Naive thymus-derived CD4-positive, alpha-beta T cell (primary cell): ENCODE measurements at regions not wholly inside any gene's neighbourhood (a gene's known extent, or its start where the extent isn't known, plus 50 kb on each side); places are given as distances from the start of the nearest gene placed in this dataset.

Experiments
- ATAC-seq: fragments of 150-1000 bp; cut with Tn5 transposase; 2 replicates; pipeline ENCODE4 v1.10.0; 2021; ENCODE audit warnings: mild to moderate bottlenecking, moderate library complexity
- CTCF ChIA-PET: fragments of 350-600 bp; sonication (Branson Sonifier 250); formaldehyde crosslinking; loops from one replicate; lab custom pipeline; 2021; ENCODE audit warnings: antibody characterized with exemption; lab: Charles Lee
- POLR2A ChIA-PET: fragments of 350-600 bp; sonication (Branson Sonifier 250); formaldehyde crosslinking; loops from one replicate; lab custom pipeline; 2021; ENCODE audit warnings: antibody characterized with exemption, inconsistent platforms; lab: Charles Lee
- DNase-seq, 9 donors: peaks; one replicate each; pipeline versions ENCODE4 v3.0.0 to v3.0.0-alpha.2; 2020 to 2022; ENCODE audit warnings: mixed read lengths in 1 of 9
- H3K27ac ChIP-seq: one replicate; pipeline ENCODE4 v1.7.0; 2013; ENCODE audit warnings: mild to moderate bottlenecking, low read depth, low read length, moderate library complexity
- H3K27me3 ChIP-seq, 2 donors: one replicate each; pipeline ENCODE4 v1.7.0; 2013; ENCODE audit warnings: low read length in 2 of 2, mild to moderate bottlenecking in 2 of 2, moderate library complexity in 2 of 2; ENCODE audit not compliant: control insufficient read depth in 2 of 2, insufficient read depth in 2 of 2
- H3K36me3 ChIP-seq, 3 experiments: 1 replicate in 2 of 3; 2 replicates in 1 of 3; pipeline ENCODE4 v1.7.0; 2013; ENCODE audit warnings: low read length in 3 of 3, mild to moderate bottlenecking in 3 of 3, moderate library complexity in 1 of 3; ENCODE audit not compliant: insufficient read depth in 3 of 3, control insufficient read depth in 2 of 3
- H3K4me1 ChIP-seq, 2 donors: one replicate each; pipeline ENCODE4 v1.7.0; 2013; ENCODE audit warnings: low read length in 2 of 2, mild to moderate bottlenecking in 2 of 2, moderate library complexity in 1 of 2; ENCODE audit not compliant: control insufficient read depth in 2 of 2, insufficient read depth in 2 of 2
- H3K4me3 ChIP-seq: 2 replicates; pipeline ENCODE4 v1.7.0; 2013; ENCODE audit warnings: mild to moderate bottlenecking, low read length
- H3K9me3 ChIP-seq, 3 experiments: 1 replicate in 2 of 3; 2 replicates in 1 of 3; pipeline ENCODE4 v1.7.0; 2013; ENCODE audit warnings: low read length in 3 of 3; ENCODE audit not compliant: control insufficient read depth in 2 of 3
- H3K27ac Mint-ChIP-seq, 9 donors: one replicate each; pipeline ENCODE4 v1.8.0; 2020 to 2022; ENCODE audit warnings: mixed read lengths in 9 of 9, mild to moderate bottlenecking in 8 of 9, moderate library complexity in 5 of 9, inconsistent platforms in 2 of 9
- H3K27me3 Mint-ChIP-seq, 5 donors: one replicate each; pipeline ENCODE4 v1.8.0; 2021 to 2022; ENCODE audit warnings: mixed read lengths in 5 of 5, mild to moderate bottlenecking in 1 of 5
- H3K36me3 Mint-ChIP-seq, 5 donors: one replicate each; pipeline ENCODE4 v1.8.0; 2020 to 2022; ENCODE audit warnings: mixed read lengths in 5 of 5, mild to moderate bottlenecking in 3 of 5, inconsistent platforms in 1 of 5
- H3K4me1 Mint-ChIP-seq, 7 donors: one replicate each; pipeline ENCODE4 v1.8.0; 2020 to 2022; ENCODE audit warnings: mixed read lengths in 7 of 7, mild to moderate bottlenecking in 3 of 7, inconsistent platforms in 1 of 7
- H3K4me3 Mint-ChIP-seq, 10 donors: one replicate each; pipeline ENCODE4 v1.8.0; 2020 to 2022; ENCODE audit warnings: mild to moderate bottlenecking in 10 of 10, mixed read lengths in 10 of 10, moderate library complexity in 6 of 10, inconsistent platforms in 2 of 10
- H3K9me3 Mint-ChIP-seq, 11 donors: one replicate each; pipeline ENCODE4 v1.8.0; 2020 to 2022; ENCODE audit warnings: mixed read lengths in 11 of 11, mild to moderate bottlenecking in 4 of 11, inconsistent platforms in 1 of 11, moderate library complexity in 1 of 11
- intact Hi-C, 2 donors: fragments of 100-400 bp; cut with micrococcal nuclease; formaldehyde crosslinking; loops; one replicate each; pipeline ENCODE4 v1.15.1; 2023

DNA sequence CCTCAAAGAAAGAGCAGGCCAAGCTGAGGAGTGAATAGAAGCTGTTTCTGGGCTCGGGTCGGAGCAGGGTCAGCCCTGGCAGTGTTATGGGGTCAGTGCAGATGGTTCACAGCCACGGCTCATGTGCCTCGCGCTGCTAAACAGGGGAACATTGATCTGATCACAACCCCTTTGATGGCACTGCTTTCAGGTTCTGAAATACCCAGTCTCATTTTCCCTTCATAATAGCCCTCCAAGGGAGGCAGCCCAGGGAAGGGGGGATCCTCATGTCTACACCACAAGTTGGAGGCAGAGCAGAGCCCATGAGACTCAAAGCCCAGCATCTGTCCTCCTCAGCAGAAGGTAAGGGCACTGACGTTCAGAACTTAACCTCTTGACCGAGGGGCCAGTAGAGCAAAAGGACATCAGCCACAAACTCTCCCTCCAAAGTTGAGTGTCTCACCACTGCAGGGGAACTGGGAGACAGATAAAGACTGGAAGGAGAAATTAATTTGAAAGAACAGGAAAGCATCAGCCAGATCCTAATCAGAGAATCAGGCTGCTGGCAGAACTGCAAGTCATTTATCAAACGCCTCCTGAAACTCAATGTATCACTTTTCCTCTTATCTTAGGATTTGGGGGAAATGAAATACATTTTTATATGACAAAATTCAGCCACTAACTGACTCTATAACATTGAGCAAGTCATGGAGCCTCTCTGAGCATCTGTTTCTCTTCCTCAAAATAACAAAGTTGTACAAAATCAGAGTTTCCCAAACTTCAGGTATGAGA, 110.6 kb downstream of the SH3TC2 start:
- no peaks in the 10 kb centered on the region for H3K36me3 ChIP-seq
- no peaks in the 10 kb centered on the region for H3K27me3 ChIP-seq
- H3K27ac ChIP-seq, result no peak overlapping the region
- H3K4me3 Mint-ChIP-seq, result no peak overlapping the region
- H3K4me3 ChIP-seq, result no peak overlapping the region
- H3K4me1 ChIP-seq, result no peaks in the 10 kb centered on the region
- ChIA-PET CTCF (interaction anchor here (0.7 kb wide), 1 partner anchor 423 kb away, joined by 3 read pairs; no protein-coding TSS in a partner anchor), POLR2A (no interaction called here)
- ATAC-seq (no peak), DNase-seq (no peak)
- intact Hi-C loops, result no loop called here
- no peaks in the 10 kb centered on the region for H3K36me3 Mint-ChIP-seq
- H3K4me1 Mint-ChIP-seq, result peaks cover 0 to 2% (median 0%) of the 10 kb centered on the region in 7 donors
- peaks cover 0 to 1% (median 0%) of the 10 kb centered on the region in 11 donors for H3K9me3 Mint-ChIP-seq
- H3K9me3 ChIP-seq, result no peaks in the 10 kb centered on the region
- H3K27ac Mint-ChIP-seq, result no peak overlapping the region
- peaks cover 0 to 4% (median 0%) of the 10 kb centered on the region in 5 donors for H3K27me3 Mint-ChIP-seq

DNA sequence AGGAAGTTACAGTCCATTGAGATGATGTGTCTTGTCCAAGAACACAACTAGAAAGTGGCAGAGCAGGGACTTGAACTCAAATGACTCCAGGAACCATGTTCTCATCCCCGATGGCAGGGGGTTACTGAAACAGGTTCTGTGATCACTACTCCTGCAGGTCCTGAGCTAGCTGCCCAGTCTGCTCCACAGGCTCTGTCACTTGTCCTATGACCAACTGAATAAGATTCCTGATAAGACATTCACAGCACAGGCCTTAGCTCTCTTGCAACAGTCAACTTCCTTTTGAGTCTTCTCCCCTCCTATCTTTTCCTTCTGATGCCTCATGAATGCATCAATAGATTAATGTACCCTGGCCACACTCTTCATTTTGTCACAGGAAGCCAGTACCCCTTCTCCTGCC, 109.2 kb downstream of the SH3TC2 start:
- Mint-ChIP-seq H3K4me3 (no peak overlapping the region), H3K9me3 (peaks cover 0 to 1% (median 0%) of the 10 kb centered on the region in 11 donors), H3K36me3 (no peaks in the 10 kb centered on the region), H3K27me3 (peaks cover 0 to 6% (median 3%) of the 10 kb centered on the region in 5 donors), H3K27ac (no peak overlapping the region), H3K4me1 (peaks cover 0 to 2% (median 0%) of the 10 kb centered on the region in 7 donors)
- Histone ChIP-seq H3K4me3 (no peak overlapping the region), H3K27ac (no peak overlapping the region), H3K4me1 (no peaks in the 10 kb centered on the region), H3K9me3 (no peaks in the 10 kb centered on the region), H3K27me3 (no peaks in the 10 kb centered on the region), H3K36me3 (no peaks in the 10 kb centered on the region)
- ATAC-seq (no peak), DNase-seq (no peak)
- intact Hi-C loops, result no loop called here
- POLR2A ChIA-PET, result no interaction called here
- CTCF ChIA-PET, result no interaction called here
